Panc1 (cell line): ENCODE measurements at regions not wholly inside any gene's neighbourhood (a gene's known extent, or its start where the extent isn't known, plus 50 kb on each side); places are given as distances from the start of the nearest gene placed in this dataset.

Source experiments
- ATAC-seq: fragments of 200-7000 bp; cut with Tn5 transposase; 2 replicates; pipeline ENCODE4 v1.9.1; 2020; ENCODE audit warnings: mild to moderate bottlenecking, moderate library complexity
- BruUV-seq: library from RNA; stranded (reverse); fragments of 400-500 nt; replicated peaks from 2 replicates; lab custom pipeline; 2021; lab: Mats Ljungman, UMichigan
- CTCF ChIA-PET: fragments of 300-600 bp; sonication (Branson Sonifier 250); formaldehyde crosslinking; loops from one replicate; lab custom pipeline; 2022; ENCODE audit warnings: antibody characterized with exemption; lab: Charles Lee
- POLR2A ChIA-PET: fragments of 300-600 bp; sonication (Branson Sonifier 250); formaldehyde crosslinking; loops from one replicate; lab custom pipeline; 2022; ENCODE audit warnings: antibody characterized with exemption; lab: Charles Lee
- DNase-seq: peaks from one replicate; pipeline ENCODE4 v3.0.0-alpha.2; 2010; ENCODE audit warnings: low read depth, low spot score
- H3K27ac ChIP-seq: 2 replicates; pipeline ENCODE4 v1.5.1; 2011; ENCODE audit warnings: mild to moderate bottlenecking, low read length, inconsistent platforms
- H3K27me3 ChIP-seq: fragments of 200-500 bp; sonication (Bioruptor generic); 2 replicates; pipeline ENCODE4 v1.6.0; 2014; ENCODE audit warnings: low read length, inconsistent platforms; ENCODE audit not compliant: control insufficient read depth, insufficient read depth
- H3K36me3 ChIP-seq: fragments of 200-500 bp; sonication (Bioruptor generic); 2 replicates; pipeline ENCODE4 v1.5.1; 2014; ENCODE audit warnings: inconsistent platforms, mild to moderate bottlenecking, low read length, moderate library complexity; ENCODE audit not compliant: control insufficient read depth, insufficient read depth
- H3K4me1 ChIP-seq: 2 replicates; pipeline ENCODE4 v1.5.1; 2011; ENCODE audit warnings: inconsistent platforms, mild to moderate bottlenecking, low read length, moderate library complexity; ENCODE audit not compliant: control insufficient read depth, insufficient read depth
- H3K4me3 ChIP-seq, 2 experiments: 2 replicates each; pipeline ENCODE4 v1.5.1; 2011 to 2012; ENCODE audit warnings: low read depth in 2 of 2, low read length in 2 of 2, mild to moderate bottlenecking in 2 of 2, inconsistent platforms in 1 of 2, moderate library complexity in 1 of 2
- H3K9me3 ChIP-seq: fragments of 200-500 bp; sonication (Bioruptor generic); 2 replicates; pipeline ENCODE4 v1.5.1; 2014; ENCODE audit warnings: low read depth, mild to moderate bottlenecking, inconsistent platforms, low read length, moderate library complexity; ENCODE audit not compliant: control insufficient read depth, insufficient read depth
- CTCF ChIP-seq: fragments of 450-650 bp; IDR thresholded peaks from 2 replicates; pipeline ENCODE4 v1.5.1; 2017; ENCODE audit warnings: mild to moderate bottlenecking
- POLR2AphosphoS5 ChIP-seq: IDR thresholded peaks from 2 replicates; pipeline ENCODE4 v1.6.1; 2012; ENCODE audit warnings: mild to moderate bottlenecking, low read depth, low read length, moderate library complexity
- REST ChIP-seq, 2 experiments: IDR thresholded peaks; 2 replicates each; pipeline ENCODE4 v1.6.1; 2011 to 2012; ENCODE audit warnings: low read depth in 2 of 2, control low read depth in 1 of 2, low read length in 1 of 2, mild to moderate bottlenecking in 1 of 2, moderate library complexity in 1 of 2; ENCODE audit not compliant: insufficient read depth in 1 of 2
- SIN3A ChIP-seq: IDR thresholded peaks from 2 replicates; pipeline ENCODE4 v1.6.1; 2012; ENCODE audit warnings: low read depth, mild to moderate bottlenecking, low read length, moderate library complexity, borderline replicate concordance; ENCODE audit not compliant: insufficient read depth
- TCF7L2 ChIP-seq: IDR thresholded peaks from 2 replicates; pipeline ENCODE4 v1.6.1; 2011; ENCODE audit warnings: mild to moderate bottlenecking, low read depth, low read length, inconsistent platforms
- in situ Hi-C: cut with HindIII; loops from 2 replicates; pipeline ENCODE4 v1.10.0; 2016; ENCODE audit warnings: low sequenced_read_pairs, low pct_unique_long_range_greater_than_20kb
- intact Hi-C: fragments of 100-400 bp; cut with micrococcal nuclease; formaldehyde crosslinking; loops from one replicate; pipeline ENCODE4 v1.10.0; 2022; ENCODE audit not compliant: unreplicated experiment

- BruUV-seq, result no TSS peak
- intact Hi-C loops (no loop called here), in situ Hi-C loops (no loop called here)
- H3K36me3 ChIP-seq, result no peaks in the 10 kb centered on the region
- CTCF ChIA-PET, result no interaction called here
- ATAC-seq (no peak), DNase-seq (no peak)
- no peak overlapping the region for H3K4me3 ChIP-seq
- H3K9me3 ChIP-seq, result no peaks in the 10 kb centered on the region
- no peaks in the 10 kb centered on the region for H3K27me3 ChIP-seq
- TF ChIP-seq REST (IDR thresholded peaks at IDR 0.05; ENCODE audit: insufficient read depth in 1 of 2, low read depth in 2 of 2, low read length in 1 of 2), result no peak
- TF ChIP-seq TCF7L2, result no peak
- TF ChIP-seq CTCF, result no peak
- no peak for TF ChIP-seq POLR2AphosphoS5
- POLR2A ChIA-PET, result no interaction called here
- H3K4me1 ChIP-seq, result no peaks in the 10 kb centered on the region
- no peak overlapping the region for H3K27ac ChIP-seq
These were observed 289.1 kb upstream of the ITGA1 start for GRCh38 chr5:52498607-52499006.

GRCh38 chr5:52502460-52502999, 285.2 kb upstream of the ITGA1 start:
- no TSS peak for BruUV-seq
- H3K4me3 ChIP-seq, result no peak overlapping the region
- ATAC-seq, result no peak
- ChIA-PET CTCF (no interaction called here), POLR2A (no interaction called here)
- no peaks in the 10 kb centered on the region for H3K36me3 ChIP-seq
- intact Hi-C loops (no loop called here), in situ Hi-C loops (no loop called here)
- H3K9me3 ChIP-seq, result no peaks in the 10 kb centered on the region
- no peak for DNase-seq
- no peak overlapping the region for H3K27ac ChIP-seq
- no peaks in the 10 kb centered on the region for H3K4me1 ChIP-seq
- no peaks in the 10 kb centered on the region for H3K27me3 ChIP-seq
- TF ChIP-seq CTCF, result no peak
- TF ChIP-seq REST (IDR thresholded peaks at IDR 0.05; ENCODE audit: insufficient read depth in 1 of 2, low read depth in 2 of 2, low read length in 1 of 2), result no peak
- no peak for TF ChIP-seq SIN3A
- TF ChIP-seq TCF7L2, result no peak
- TF ChIP-seq POLR2AphosphoS5, result no peak
